GF-D8 (cell line): ENCODE measurements at regions not wholly inside any gene's neighbourhood (a gene's known extent, or its start where the extent isn't known, plus 50 kb on each side); places are given as distances from the start of the nearest gene placed in this dataset.
"Not testable (repeated sequence)": the region's sequence is repeated elsewhere in the genome, so short reads cannot be mapped to it uniquely, and the experiment has no call there.

ENCODE experiments used
- DNase-seq: peaks from one replicate; lab custom pipeline; 2025; lab: John Stamatoyannopoulos, UW

DNA sequence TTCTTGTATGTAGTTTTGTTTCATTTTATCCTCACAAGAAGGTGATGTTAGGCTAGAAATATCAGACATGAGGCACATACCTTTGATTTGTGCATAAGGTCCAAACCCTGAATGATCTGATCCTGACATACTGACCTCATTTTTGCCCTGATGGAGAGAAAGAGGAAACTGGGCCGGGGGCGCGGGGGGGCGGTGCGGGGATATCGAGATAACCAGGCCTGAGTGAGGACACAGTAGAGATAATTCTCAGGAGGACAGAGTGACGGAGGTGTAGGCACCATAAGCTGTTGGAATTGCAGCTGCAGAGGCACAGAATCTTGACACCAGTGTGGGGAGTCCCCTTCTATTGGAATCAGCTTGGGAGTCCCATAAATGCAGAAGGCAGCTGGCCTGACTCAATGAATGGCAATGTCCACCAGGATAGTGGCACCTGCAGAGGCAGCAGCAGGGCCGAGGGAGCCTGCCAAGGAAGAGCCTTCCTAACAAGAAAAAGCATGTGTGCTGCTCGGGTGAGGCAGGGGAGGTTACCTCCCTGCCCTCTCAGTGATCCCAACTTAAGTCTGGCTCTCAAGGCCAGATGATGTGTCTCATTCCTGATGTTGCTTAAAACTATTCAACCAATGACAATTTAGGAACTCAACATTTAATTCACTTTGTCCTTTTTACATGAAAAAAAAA is 234.3 kb upstream of the MSX2 start:
- DNase-seq = no peak

DNA sequence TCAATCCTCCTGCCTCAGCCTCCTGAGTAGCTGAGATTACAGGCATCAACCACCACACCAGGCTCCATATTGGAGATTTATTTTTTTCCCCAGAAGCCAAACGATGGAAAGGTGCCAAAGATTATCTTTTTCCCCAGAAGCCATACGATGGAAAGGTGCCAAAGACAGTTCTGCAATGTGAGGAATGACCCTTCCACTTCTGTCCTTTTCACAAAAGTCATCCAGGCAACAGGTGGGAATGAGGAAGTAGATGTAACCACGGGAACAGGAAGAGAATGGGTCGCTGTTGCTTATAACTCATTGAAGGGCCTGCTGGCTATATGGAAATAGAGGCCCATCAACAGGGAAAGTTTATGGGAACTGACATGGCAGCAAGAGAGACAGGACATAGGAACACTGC is 233.7 kb upstream of the MSX2 start:
- DNase-seq = no peak

DNA sequence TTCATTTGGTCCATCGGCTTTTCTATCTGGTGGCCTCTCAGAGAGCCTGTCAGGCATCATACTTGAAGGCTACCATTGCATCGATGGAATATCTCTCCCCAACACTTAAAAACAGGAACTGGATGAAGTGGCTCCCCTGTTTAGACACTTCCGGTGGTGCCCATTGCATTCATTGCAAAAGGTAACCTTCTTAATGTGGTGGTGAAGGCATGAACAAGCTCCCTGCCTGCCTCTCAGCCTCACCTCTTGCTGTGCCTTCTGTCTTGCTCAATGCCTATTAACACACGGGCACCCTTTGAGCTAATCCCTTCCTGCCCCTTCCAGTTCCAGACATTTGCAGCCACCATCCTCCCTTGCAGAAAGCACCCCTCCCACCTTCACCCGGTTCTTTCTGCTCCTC is 233.1 kb upstream of the MSX2 start:
- peak; percentile 6 for DNase-seq

DNA sequence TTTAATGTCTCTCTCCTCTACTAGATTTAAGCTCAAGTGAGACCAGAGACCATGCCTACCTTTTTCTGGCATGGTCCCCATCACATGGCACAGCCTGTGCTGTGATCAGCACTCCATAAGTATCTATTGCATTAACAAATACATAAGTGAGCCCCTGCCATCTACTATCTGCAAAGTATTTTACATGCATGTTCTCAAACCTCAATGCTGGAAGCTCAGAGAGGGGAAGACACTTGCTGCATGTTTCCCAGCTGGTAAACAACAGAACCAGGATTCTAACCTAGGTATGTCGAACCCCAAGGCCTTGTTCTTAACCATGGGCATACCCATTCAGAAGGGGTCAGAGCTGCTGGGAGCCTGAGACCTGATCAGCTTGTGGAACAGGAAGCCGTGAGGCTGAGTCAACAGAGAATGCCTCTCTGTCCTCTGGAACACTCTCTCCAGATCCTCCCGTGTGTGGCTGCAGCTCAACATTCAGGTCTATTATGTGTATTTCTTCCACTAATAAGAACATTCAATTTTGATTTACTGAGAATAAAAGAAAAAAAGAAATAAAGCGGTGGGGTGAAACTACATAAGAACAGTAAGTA is 232.5 kb upstream of the MSX2 start:
- no peak for DNase-seq

DNA sequence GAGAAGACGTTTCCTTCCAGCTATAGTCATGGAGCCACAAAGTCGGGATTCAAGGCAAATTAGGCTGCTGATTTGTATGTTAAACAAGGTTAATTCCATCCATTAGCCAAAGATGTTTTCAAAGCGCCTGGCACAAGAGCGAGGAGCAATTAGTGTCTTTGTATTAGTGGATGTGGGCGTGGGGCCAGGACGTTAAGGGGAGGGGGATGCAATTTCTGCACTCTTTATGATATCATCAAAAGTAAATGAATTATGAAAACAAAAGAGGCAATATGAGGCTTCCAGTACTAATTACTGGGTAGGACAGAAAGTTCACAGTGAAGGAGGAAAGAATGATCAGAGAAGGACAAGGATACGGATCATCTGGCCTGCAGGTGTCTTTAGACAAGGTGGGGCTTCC is 230.9 kb upstream of the MSX2 start:
- no peak for DNase-seq

DNA sequence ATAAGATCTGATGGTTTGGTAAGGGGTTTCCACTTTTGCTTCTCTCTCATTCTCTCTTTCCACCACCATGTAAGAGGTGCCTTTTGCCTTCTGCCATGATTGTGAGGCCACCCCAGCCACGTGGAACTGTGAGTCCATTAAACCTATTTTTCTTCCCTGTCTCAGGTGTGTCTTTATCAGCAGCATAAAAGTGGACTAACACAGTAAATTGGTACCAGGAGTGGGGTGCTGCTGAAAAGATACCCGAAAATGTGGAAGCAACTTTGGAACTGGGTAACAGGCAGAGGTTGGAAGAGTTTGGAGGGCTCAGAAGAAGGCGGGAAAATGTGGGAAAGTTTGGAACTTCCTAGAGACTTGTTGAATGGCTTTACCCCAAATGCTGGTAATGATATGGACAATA is 226.4 kb upstream of the MSX2 start:
- DNase-seq = not testable (repeated sequence)

DNA sequence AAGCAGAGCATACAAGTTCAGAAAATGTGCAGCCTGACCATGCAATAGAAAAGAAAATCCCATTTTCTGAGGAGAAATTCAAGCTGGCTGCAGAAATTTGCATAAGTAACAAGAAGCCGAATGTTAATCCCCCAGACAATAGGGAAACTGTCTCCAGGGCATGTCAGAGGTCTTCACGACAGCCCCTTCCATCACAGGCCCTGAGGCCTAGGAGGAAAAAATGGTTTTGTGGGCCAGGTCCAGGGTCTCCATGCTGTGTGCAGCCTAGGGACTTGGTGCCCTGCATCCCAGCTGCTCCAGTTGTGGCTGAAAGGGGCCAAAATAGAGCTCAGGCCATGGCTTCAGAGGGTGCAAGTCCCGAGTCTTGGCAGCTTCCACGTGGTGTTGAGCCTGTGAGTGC is 225.8 kb upstream of the MSX2 start:
- not testable (repeated sequence) for DNase-seq

DNA sequence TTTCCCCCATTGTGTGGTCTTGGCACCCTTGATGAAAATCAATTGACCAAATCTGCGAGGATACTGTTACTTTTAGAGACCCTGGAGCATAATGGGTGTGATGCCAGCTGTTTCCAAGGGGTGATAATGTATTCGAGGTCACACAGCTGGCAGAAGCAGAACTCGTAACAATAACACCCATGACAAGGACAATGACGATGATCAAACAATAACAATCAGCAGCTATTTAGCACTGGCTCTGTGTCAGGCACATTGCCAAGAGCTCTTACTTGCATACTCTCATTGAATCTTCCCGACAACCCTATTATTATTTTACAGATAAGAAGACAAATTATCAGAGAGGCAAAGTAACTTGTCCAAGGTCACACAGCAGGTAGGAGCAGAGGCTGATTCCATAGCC is 223.7 kb upstream of the MSX2 start:
- DNase-seq = no peak

DNA sequence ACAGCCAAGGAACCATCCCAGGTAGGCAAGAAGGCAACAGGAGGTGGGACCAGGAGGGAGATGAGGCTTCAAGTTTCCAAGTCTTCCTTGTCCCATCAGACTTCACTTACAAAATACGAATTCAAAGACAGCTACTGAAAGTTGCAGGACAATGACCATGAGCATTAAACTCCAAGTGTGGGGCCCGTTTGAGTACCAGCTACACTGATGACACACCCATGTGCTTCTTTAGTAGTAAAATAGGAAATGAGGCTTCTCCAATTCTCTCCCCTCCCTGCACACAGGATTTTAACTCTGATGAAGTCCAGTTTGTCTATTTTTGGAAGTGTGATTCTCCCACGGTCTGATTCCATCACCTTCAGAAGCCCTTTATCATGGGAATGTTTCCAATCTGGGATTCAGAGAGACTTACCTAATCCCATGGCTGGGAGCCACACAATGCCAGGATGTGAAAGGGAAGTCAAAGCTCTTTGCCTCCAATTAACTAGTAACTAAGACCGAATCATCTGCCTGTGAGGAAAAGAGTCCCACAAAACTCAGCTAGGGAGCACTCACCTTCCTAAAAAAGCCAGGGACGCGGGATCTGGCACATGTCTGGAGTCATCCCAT is 222.8 kb upstream of the MSX2 start:
- DNase-seq = no peak

DNA sequence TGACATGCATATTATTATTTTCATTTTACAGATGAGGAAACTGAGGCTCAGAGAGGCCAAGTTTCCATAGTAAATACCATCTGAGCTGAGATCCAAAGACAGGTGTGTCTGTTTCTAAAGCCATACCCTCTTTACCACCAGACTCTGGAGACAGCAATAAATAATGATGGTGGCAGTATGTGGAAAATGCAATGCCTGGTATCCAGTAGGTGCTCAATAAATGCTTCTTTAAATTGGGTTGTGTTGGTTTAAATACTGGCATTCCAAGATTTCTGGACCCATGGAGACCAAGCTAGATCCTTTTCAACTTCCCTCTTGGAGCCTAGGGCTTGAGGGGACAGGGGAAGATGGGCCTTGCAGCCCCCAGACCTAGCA is 221.3 kb upstream of the MSX2 start:
- DNase-seq = no peak

DNA sequence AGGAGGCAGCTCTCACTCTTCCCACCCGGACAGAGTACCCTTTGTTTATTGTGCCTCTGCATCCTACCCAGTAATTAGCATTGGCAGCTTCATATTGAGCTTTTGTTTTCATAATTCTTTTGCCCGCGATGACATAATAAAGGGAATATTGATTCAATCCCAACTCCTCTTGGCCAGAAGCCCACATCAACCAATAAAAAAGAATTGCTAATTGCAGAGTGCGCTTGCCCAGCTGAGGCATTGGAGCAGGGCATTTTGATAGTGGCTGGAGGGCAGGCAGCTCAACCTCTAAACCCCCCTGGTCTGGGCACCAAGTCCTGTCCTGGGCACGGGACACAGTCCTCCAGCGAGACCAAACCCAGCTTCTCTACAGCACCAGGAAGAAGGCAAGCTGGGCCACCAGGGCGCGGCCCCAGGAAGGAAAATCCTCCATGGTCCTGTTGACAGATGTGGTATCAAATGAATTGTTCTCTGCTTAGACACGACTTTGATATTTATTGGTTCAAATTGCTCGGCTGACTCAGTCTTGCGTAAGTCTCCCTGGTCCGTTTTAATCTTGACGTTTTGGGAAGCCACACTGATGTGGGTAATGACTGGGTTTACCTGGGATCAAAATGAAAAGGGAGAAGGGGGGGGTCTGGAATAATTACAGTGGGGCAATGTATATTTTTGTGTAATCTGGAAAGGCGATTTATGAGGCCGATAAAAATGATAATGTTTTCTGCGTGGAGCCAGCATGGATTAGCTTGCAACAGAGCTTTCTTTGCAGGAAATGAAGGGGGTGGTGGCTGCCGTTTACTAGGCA is 220.7 kb upstream of the MSX2 start:
- no peak for DNase-seq

DNA sequence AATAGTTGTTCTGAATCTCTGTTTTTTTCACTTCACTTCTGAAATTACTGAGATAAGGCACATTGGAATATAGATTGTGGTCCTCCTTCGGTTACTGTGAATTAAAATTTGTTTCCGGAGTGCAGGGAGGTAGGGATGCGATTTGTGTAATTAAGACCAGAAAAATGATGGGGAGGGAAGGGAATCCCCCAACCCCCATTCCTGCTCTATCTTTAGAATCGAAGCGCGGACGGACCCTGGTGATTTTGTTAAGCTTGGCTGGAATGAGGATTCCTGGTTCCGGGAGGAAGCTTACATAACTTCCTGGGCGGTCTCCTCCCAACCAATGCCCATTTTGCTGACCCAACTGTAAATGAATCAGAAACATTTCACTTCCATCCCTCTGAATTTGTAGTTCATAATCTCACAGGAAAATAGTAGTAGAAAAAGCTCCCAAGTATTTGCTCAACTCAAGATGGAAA is 220.1 kb upstream of the MSX2 start:
- no peak for DNase-seq

DNA sequence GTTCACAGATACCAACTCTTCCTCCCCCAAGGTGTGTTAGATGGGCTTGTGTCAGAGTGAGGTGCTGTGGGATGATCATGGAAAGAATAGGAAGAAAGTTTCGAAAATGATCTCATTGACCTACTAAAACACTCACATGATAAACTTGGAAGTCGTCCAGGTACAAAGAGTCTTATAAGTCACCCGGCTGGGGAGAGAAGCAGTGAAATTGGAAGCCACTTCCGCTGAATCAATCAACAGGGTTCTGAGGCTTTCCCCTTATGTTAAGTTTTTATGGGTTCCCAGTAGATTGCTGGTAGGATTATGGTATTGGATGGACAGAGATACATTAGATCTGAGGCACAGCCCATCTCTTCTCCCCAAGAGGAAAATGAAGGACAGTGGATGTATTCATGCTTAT is 218.8 kb upstream of the MSX2 start:
- DNase-seq = no peak

DNA sequence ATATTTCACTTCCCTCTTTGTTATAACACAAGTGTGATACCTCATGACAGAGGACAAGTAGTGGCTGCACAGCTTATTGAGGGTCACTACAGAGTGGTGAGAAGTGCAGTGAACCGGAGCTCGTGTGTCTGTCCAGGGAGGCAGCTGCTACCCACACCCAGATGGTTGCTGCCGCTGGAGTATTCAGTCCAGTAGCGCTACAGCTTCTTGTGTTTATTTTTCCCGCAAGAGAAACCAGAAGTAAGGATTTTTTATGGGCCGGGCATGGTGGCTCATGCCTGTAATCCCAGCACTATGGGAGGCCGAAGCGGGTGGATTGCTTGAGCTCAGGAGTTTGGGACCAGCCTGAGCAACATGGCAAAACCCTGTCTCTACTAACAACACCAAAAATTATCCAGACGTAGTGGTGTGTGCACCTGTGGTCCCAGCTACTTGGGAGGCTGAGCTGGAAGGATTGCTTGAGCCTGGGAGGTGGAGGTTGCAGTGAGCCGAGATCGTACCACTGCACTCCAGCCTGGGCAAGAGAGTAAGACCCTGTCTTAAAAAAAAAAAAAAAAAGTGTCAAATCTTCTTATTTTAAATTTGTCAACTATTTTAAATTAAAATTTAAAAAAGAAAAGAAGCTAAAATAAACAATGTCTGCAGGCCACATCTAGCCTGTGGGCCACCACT is 213.5 kb upstream of the MSX2 start:
- DNase-seq = not testable (repeated sequence)

DNA sequence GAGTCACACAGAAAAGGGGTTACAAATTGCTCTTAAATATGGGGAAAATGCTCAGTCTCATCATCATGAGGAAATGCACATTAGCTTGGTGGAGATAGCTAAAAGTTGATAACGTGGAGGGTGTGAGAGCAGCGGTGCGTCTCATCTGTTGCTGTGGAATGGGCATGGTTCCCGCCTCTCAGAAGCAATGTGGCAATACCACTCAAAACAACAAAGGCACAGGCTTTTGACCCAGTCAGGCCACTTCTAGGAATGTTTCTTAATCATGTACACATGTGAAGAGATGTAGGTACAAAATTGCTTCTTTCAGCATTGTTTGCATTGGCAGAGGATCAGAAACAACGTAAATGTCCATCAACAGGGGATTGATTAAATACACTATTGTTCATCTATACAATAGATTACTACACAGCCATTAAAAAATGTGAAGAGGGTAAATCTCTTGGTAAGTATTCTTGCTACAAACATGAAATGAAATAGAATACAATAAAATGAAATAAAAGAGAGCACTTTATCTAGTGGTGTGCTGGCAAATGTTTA is 212.6 kb upstream of the MSX2 start:
- no peak for DNase-seq

DNA sequence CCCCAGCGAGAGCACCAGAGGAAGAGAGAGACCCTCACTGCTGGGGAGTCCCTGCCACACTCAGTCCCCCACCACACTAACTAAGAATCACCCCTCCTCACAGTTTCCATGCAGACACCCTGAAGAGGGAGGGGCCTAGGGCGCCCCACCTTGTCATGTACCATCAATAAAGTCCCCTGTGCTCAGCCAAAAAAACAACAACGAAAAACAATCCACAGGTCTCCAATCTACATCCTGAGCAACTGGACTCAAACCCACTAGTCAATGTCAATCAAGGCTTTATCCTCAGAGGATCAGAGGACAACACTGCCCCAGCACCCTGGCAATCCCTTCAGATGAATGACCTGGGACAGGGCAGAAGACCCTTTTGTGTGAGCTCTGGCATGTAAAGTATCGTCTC is 210.1 kb upstream of the MSX2 start:
- DNase-seq = no peak

DNA sequence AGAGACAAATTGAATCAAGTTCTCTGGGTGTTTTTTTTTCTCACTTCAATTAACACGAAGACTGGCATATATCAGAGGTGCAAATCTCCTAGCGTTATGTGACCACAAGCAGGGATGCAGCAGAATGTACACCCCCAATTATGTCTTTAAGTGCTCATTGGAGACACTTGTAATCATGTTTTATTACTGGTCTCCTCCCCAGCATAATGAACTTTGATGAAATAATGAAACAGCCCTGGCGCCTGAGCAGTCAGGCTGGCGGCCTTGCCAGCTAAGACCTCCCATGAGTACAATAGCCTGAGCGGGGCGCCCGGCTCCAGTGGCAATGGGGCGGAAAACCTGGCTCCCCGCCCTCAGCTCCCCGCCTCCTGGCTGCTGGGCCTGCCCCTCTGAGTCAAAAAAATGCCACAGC is 209.4 kb upstream of the MSX2 start:
- no peak for DNase-seq

DNA sequence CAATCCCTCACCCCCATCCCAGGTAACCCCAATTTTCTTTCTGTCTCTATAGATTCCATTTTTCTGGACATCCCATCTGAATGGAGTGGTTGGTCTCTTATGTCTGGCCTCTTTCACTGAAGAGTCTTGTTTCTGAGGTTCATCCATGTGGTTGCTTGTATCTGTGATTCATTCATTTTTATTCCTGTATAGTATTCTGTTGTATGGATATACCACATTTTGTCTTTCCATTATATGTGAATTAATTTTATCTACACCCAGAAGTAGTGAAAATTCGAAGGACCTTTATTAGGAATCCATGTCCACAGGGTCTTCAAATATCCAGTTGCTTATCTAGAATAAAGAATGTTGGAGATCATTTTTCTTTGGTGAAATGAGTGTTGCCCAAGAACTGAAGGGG is 207.6 kb upstream of the MSX2 start:
- DNase-seq = no peak

DNA sequence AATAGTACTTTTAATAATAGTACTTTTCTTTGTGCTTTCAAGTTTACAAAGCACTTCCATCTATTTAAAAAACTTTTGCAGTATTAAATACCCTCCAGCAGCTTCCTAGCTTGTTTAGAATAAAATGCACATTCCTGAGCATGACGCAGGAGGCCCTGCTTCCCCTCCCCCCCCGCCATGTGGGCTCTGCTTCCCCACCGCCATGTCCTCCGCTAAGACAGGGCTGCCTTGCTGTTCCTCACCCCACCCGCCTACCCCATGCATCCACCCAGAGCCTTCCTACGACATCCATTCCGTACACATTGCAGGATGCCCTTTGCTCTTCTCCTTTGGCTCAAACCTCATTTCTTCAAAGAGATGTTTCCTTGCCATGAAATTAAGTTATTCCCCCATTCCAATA is 205.9 kb upstream of the MSX2 start:
- no peak for DNase-seq

DNA sequence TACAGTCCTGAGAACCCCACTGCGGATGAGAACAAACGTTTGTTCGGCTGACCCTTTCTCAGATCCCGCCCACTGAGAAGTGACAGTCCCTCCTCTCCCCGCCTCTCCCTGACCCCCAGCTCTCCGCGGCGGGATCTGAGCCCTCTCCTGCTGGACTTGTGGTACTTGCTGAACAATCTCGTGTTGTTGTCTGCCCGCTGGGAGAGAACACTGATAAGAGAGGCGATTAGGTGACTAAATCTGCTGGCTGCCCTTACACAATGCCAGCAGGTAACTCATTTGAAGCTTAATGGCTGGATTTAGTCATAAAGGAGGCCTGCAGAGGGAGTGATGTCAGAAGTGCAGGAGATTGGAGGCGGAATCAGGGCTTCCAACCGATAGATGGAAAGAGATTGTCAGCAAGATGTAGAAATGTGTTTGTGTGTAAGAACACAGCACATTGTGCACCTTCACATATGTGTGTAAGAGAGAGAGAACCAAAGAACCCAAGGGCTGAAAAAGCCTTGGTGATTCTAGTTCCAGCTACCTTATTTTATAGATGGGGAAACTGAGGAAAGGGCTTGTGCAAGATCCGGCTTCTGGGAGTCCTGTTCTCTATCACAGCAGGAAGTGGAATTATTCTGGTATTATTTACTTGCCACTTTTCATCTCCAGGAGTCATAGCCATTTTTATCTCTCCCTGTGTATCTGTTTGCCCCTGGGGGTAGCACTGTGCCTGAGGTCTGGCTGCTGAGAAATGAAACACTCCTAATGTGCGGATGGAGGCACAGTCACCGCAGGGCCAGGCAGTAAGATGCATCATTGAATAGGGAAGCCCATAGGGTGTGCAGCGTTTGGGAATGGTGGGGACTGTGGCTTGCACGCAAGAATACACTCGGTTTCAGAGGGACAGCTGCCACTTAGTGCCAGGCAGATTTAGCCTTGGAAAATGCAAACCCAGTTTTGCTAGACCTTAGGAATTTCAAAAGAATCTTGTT is 203.7 kb upstream of the MSX2 start:
- no peak for DNase-seq

DNA sequence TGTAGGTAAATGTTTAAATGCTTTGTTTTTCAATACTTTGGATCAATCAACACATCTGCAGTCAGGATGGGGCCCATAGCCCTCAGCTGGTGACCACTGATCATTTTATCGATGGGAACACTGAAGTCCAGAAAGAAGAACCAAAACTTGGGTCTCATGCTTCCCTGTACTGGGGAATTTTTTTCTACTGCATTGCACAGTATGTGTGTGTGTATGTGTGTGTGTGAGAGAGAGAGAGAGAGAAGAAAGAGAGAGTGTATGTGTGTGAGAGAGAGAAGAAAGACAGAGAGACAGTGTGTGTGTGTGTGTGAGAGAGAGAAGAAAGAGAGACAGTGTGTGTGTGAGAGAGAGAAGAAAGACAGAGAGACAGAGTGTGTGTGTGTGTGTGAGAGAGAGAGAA is 202.9 kb upstream of the MSX2 start:
- DNase-seq = no peak
